Endothelial cell (in vitro differentiated cells): ENCODE measurements at regions not wholly inside any gene's neighbourhood (a gene's known extent, or its start where the extent isn't known, plus 50 kb on each side); places are given as distances from the start of the nearest gene placed in this dataset.
"Not testable (repeated sequence)": the region's sequence is repeated elsewhere in the genome, so short reads cannot be mapped to it uniquely, and the experiment has no call there.

Experiments
- DNase-seq: peaks from one replicate; pipeline ENCODE4 v3.0.0; 2021; ENCODE audit warnings: low spot score
- H3K27ac Mint-ChIP-seq: one replicate; pipeline ENCODE4 v1.8.0; 2021; ENCODE audit warnings: mixed read lengths, inconsistent platforms; ENCODE audit not compliant: unreplicated experiment
- H3K27me3 Mint-ChIP-seq: one replicate; pipeline ENCODE4 v1.8.0; 2021; ENCODE audit warnings: mild to moderate bottlenecking, moderate library complexity, mixed read lengths, inconsistent platforms; ENCODE audit not compliant: unreplicated experiment
- H3K36me3 Mint-ChIP-seq: one replicate; pipeline ENCODE4 v1.8.0; 2021; ENCODE audit warnings: mild to moderate bottlenecking, low read depth, mixed read lengths, inconsistent platforms; ENCODE audit not compliant: unreplicated experiment
- H3K4me1 Mint-ChIP-seq: one replicate; pipeline ENCODE4 v1.8.0; 2021; ENCODE audit warnings: mild to moderate bottlenecking, mixed read lengths, inconsistent platforms; ENCODE audit not compliant: unreplicated experiment
- H3K4me3 Mint-ChIP-seq: one replicate; pipeline ENCODE4 v1.8.0; 2021; ENCODE audit warnings: mild to moderate bottlenecking, mixed read lengths, inconsistent platforms; ENCODE audit not compliant: unreplicated experiment
- H3K9me3 Mint-ChIP-seq: one replicate; pipeline ENCODE4 v1.8.0; 2021; ENCODE audit warnings: mixed read lengths, inconsistent platforms; ENCODE audit not compliant: unreplicated experiment
- CTCF ChIP-seq: fragments of 200-600 bp; sonication (generic); IDR thresholded peaks from one replicate; pipeline ENCODE4 v1.5.0; 2021; ENCODE audit warnings: antibody characterized with exemption; ENCODE audit not compliant: unreplicated experiment

- TF ChIP-seq CTCF: no peak
- Mint-ChIP-seq H3K9me3 (no peaks in the 10 kb centered on the region), H3K27me3 (peaks cover 3% of the 10 kb centered on the region), H3K27ac (no peak overlapping the region), H3K4me1 (peaks cover 18% of the 10 kb centered on the region), H3K4me3 (no peak overlapping the region), H3K36me3 (peaks cover 2% of the 10 kb centered on the region)
- DNase-seq: no peak
Observed at GRCh38 chr1:182331387-182331786, 60.2 kb downstream of the GLUL start.

DNA sequence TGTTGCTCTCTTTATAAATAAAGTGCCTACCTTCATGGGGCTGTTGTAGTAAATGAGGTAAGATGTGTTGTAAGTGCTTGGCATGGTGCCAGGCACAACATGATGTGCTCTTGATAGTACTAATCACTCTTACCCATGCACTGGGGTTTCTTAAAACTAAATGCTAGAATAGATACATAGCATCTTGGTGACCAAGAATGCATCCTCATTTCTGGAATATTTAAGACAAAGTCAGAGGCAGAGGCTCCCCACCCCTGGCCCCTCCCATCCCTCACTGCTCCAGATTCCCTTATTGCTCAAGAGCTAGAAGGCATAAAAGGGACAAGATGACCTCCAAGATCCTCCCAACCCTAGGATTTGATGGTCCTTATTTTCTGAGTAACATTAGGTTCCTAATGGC is 61.3 kb downstream of the GLUL start:
- no peak for TF ChIP-seq CTCF
- no peaks in the 10 kb centered on the region for H3K36me3 Mint-ChIP-seq
- no peak overlapping the region for H3K4me3 Mint-ChIP-seq
- no peak for DNase-seq
- H3K27ac Mint-ChIP-seq: no peak overlapping the region
- H3K27me3 Mint-ChIP-seq: peaks cover 3% of the 10 kb centered on the region
- H3K4me1 Mint-ChIP-seq: peaks cover 12% of the 10 kb centered on the region
- no peaks in the 10 kb centered on the region for H3K9me3 Mint-ChIP-seq

GRCh38 chr1:182329471-182329870 is 62.1 kb downstream of the GLUL start:
- Mint-ChIP-seq H3K9me3 (no peaks in the 10 kb centered on the region), H3K27me3 (peaks cover 3% of the 10 kb centered on the region), H3K4me1 (peaks cover 8% of the 10 kb centered on the region), H3K27ac (no peak overlapping the region), H3K36me3 (no peaks in the 10 kb centered on the region), H3K4me3 (no peak overlapping the region)
- no peak for DNase-seq
- no peak for TF ChIP-seq CTCF

DNA sequence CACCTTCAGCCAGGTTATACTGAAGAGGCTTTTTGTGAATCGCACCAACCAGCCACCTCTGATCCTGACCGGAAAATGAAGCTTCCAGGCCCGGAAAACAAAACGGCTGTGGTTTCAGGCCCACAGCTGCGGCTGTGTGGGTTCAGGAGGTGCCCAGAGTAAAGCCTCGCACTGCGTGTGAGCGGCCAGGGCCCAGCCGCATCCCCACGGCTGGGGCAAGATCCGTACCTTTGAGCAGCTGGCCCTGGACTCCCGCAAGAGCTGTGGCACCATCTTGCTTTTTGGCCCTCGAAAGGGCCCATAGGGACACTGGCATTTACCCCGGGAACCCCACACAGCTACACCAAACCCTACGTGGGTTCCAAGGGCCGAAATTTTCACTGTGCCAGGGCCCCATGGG is 63.0 kb downstream of the GLUL start:
- Mint-ChIP-seq H3K9me3 (no peaks in the 10 kb centered on the region), H3K4me1 (peaks cover 2% of the 10 kb centered on the region), H3K4me3 (no peak overlapping the region), H3K27me3 (peaks cover 3% of the 10 kb centered on the region), H3K27ac (no peak overlapping the region), H3K36me3 (no peaks in the 10 kb centered on the region)
- no peak for TF ChIP-seq CTCF
- DNase-seq: no peak

- H3K4me3 Mint-ChIP-seq: no peak overlapping the region
- H3K27ac Mint-ChIP-seq: no peak overlapping the region
- no peaks in the 10 kb centered on the region for H3K36me3 Mint-ChIP-seq
- no peaks in the 10 kb centered on the region for H3K9me3 Mint-ChIP-seq
- no peak for DNase-seq
- H3K27me3 Mint-ChIP-seq: no peaks in the 10 kb centered on the region
- TF ChIP-seq CTCF: no peak
- no peaks in the 10 kb centered on the region for H3K4me1 Mint-ChIP-seq
Observed at GRCh38 chr1:182325339-182325738, 66.3 kb downstream of the GLUL start.

DNA sequence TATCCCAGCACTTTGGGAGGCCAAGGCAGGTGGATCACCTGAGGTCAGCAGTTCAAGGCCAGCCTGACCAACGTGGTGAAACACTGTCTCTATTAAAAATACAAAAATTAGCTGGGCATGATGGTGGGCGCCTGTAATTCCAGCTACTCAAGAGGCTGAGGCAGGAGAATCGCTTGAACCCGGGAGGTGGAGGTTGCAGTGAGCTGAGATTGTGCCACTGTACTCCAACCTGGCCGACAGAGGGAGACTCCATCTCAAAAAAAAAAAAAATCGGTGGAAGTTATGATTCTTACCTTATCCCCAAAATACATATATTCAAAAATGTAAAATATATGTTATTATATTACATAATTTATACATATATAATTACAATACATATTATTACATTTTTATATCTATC is 70.1 kb downstream of the GLUL start:
- not testable (repeated sequence) for H3K4me1 Mint-ChIP-seq, H3K27me3 Mint-ChIP-seq, H3K27ac Mint-ChIP-seq, H3K9me3 Mint-ChIP-seq, H3K4me3 Mint-ChIP-seq, H3K36me3 Mint-ChIP-seq, DNase-seq
